ENCODE measurements at regions not wholly inside any gene's neighbourhood (a gene's known extent, or its start where the extent isn't known, plus 50 kb on each side); places are given as distances from the start of the nearest gene placed in this dataset.

DNA sequence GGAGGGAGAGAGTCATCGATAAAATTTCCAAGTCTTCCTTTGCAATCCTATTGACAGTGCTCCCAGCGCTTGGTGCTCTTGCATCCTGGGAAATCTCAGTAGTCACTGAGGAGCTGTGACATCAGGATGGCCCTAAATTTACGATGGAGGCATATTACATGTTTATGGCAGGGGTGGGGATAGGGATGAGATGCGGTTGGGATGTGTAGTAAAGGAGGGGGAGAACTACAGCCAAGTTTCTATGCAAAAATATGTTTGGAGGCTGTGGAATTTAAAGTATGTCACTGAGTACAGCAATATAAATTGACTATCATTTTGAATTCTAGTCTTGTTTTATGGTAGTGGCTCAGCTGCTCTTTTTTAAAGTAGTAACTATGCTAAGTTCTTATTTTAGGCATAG, 544.9 kb downstream of the PKHD1 start:
- TF ChIP-seq, protein P1, sequence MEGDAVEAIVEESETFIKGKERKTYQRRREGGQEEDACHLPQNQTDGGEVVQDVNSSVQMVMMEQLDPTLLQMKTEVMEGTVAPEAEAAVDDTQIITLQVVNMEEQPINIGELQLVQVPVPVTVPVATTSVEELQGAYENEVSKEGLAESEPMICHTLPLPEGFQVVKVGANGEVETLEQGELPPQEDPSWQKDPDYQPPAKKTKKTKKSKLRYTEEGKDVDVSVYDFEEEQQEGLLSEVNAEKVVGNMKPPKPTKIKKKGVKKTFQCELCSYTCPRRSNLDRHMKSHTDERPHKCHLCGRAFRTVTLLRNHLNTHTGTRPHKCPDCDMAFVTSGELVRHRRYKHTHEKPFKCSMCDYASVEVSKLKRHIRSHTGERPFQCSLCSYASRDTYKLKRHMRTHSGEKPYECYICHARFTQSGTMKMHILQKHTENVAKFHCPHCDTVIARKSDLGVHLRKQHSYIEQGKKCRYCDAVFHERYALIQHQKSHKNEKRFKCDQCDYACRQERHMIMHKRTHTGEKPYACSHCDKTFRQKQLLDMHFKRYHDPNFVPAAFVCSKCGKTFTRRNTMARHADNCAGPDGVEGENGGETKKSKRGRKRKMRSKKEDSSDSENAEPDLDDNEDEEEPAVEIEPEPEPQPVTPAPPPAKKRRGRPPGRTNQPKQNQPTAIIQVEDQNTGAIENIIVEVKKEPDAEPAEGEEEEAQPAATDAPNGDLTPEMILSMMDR (IDR thresholded peaks at IDR 0.05) = no peak
- TF ChIP-seq POLR2A (IDR thresholded peaks at IDR 0.05) = no peak

Measured in heart left ventricle (tissue), 13 donors.